Endothelial cell (in vitro differentiated cells): ENCODE measurements at regions not wholly inside any gene's neighbourhood (a gene's known extent, or its start where the extent isn't known, plus 50 kb on each side); places are given as distances from the start of the nearest gene placed in this dataset.
"Not testable (repeated sequence)": the region's sequence is repeated elsewhere in the genome, so short reads cannot be mapped to it uniquely, and the experiment has no call there.

Experiments used
- DNase-seq: peaks from one replicate; pipeline ENCODE4 v3.0.0; 2021; ENCODE audit warnings: low spot score
- H3K27ac Mint-ChIP-seq: one replicate; pipeline ENCODE4 v1.8.0; 2021; ENCODE audit warnings: mixed read lengths, inconsistent platforms; ENCODE audit not compliant: unreplicated experiment
- H3K27me3 Mint-ChIP-seq: one replicate; pipeline ENCODE4 v1.8.0; 2021; ENCODE audit warnings: mild to moderate bottlenecking, moderate library complexity, mixed read lengths, inconsistent platforms; ENCODE audit not compliant: unreplicated experiment
- H3K36me3 Mint-ChIP-seq: one replicate; pipeline ENCODE4 v1.8.0; 2021; ENCODE audit warnings: mild to moderate bottlenecking, low read depth, mixed read lengths, inconsistent platforms; ENCODE audit not compliant: unreplicated experiment
- H3K4me1 Mint-ChIP-seq: one replicate; pipeline ENCODE4 v1.8.0; 2021; ENCODE audit warnings: mild to moderate bottlenecking, mixed read lengths, inconsistent platforms; ENCODE audit not compliant: unreplicated experiment
- H3K4me3 Mint-ChIP-seq: one replicate; pipeline ENCODE4 v1.8.0; 2021; ENCODE audit warnings: mild to moderate bottlenecking, mixed read lengths, inconsistent platforms; ENCODE audit not compliant: unreplicated experiment
- H3K9me3 Mint-ChIP-seq: one replicate; pipeline ENCODE4 v1.8.0; 2021; ENCODE audit warnings: mixed read lengths, inconsistent platforms; ENCODE audit not compliant: unreplicated experiment
- CTCF ChIP-seq: fragments of 200-600 bp; sonication (generic); IDR thresholded peaks from one replicate; pipeline ENCODE4 v1.5.0; 2021; ENCODE audit warnings: antibody characterized with exemption; ENCODE audit not compliant: unreplicated experiment

GRCh38 chr5:81825237-81825636 lies 74.3 kb upstream of the SSBP2 start:
- peaks cover 2% of the 10 kb centered on the region for H3K4me1 Mint-ChIP-seq
- H3K27ac Mint-ChIP-seq = no peak overlapping the region
- H3K36me3 Mint-ChIP-seq = no peaks in the 10 kb centered on the region
- no peak overlapping the region for H3K4me3 Mint-ChIP-seq
- no peak for TF ChIP-seq CTCF
- H3K27me3 Mint-ChIP-seq = peaks cover 4% of the 10 kb centered on the region
- DNase-seq = no peak
- no peaks in the 10 kb centered on the region for H3K9me3 Mint-ChIP-seq

GRCh38 chr5:81823736-81824135 lies 72.8 kb upstream of the SSBP2 start:
- DNase-seq, H3K4me3 Mint-ChIP-seq, H3K4me1 Mint-ChIP-seq, H3K9me3 Mint-ChIP-seq, H3K27ac Mint-ChIP-seq, H3K27me3 Mint-ChIP-seq, H3K36me3 Mint-ChIP-seq: not testable (repeated sequence)

- Mint-ChIP-seq H3K4me1 (peaks cover 5% of the 10 kb centered on the region), H3K27ac (no peak overlapping the region), H3K27me3 (peaks cover 6% of the 10 kb centered on the region), H3K4me3 (no peak overlapping the region), H3K9me3 (no peaks in the 10 kb centered on the region), H3K36me3 (no peaks in the 10 kb centered on the region)
- DNase-seq = no peak
- no peak for TF ChIP-seq CTCF
Observed at GRCh38 chr5:81820863-81821262, 70.0 kb upstream of the SSBP2 start.

GRCh38 chr5:81820318-81820636 lies 69.4 kb upstream of the SSBP2 start:
- no peak overlapping the region for H3K4me3 Mint-ChIP-seq
- H3K27ac Mint-ChIP-seq = no peak overlapping the region
- H3K4me1 Mint-ChIP-seq = peaks cover 5% of the 10 kb centered on the region
- TF ChIP-seq CTCF = no peak
- no peaks in the 10 kb centered on the region for H3K36me3 Mint-ChIP-seq
- DNase-seq = no peak
- H3K9me3 Mint-ChIP-seq = no peaks in the 10 kb centered on the region
- H3K27me3 Mint-ChIP-seq = peaks cover 6% of the 10 kb centered on the region

GRCh38 chr5:81819556-81820317 lies 68.8 kb upstream of the SSBP2 start:
- H3K36me3 Mint-ChIP-seq = no peaks in the 10 kb centered on the region
- H3K27me3 Mint-ChIP-seq = peaks cover 6% of the 10 kb centered on the region
- TF ChIP-seq CTCF = no peak
- no peaks in the 10 kb centered on the region for H3K9me3 Mint-ChIP-seq
- no peak for DNase-seq
- H3K4me1 Mint-ChIP-seq = peaks cover 5% of the 10 kb centered on the region
- H3K27ac Mint-ChIP-seq = no peak overlapping the region
- H3K4me3 Mint-ChIP-seq = no peak overlapping the region
